ENCODE measurements at regions not wholly inside any gene's neighbourhood (a gene's known extent, or its start where the extent isn't known, plus 50 kb on each side); places are given as distances from the start of the nearest gene placed in this dataset.

GRCh38 chr11:92879086-92879485, 90.4 kb upstream of the MTNR1B start:
- DNase-seq: no peak
- no peak overlapping the region for H3K27ac ChIP-seq
- no peaks in the 10 kb centered on the region for H3K9me3 ChIP-seq
- no peaks in the 10 kb centered on the region for H3K4me1 ChIP-seq
- no peaks in the 10 kb centered on the region for H3K36me3 ChIP-seq
- no peaks in the 10 kb centered on the region for H3K27me3 ChIP-seq
- H3K4me3 ChIP-seq: no peak overlapping the region
- no peak for TF ChIP-seq CTCF (IDR thresholded peaks at IDR 0.05)
- TF ChIP-seq POLR2A (IDR thresholded peaks at IDR 0.05): no peak

GRCh38 chr11:92880381-92880780, 89.1 kb upstream of the MTNR1B start:
- Histone ChIP-seq H3K4me1 (no peaks in the 10 kb centered on the region), H3K27me3 (no peaks in the 10 kb centered on the region), H3K9me3 (no peaks in the 10 kb centered on the region), H3K36me3 (no peaks in the 10 kb centered on the region), H3K27ac (no peak overlapping the region), H3K4me3 (no peak overlapping the region)
- TF ChIP-seq POLR2A (IDR thresholded peaks at IDR 0.05) (no peak), CTCF (IDR thresholded peaks at IDR 0.05) (no peak)
- DNase-seq: no peak

- Histone ChIP-seq H3K4me1 (no peaks in the 10 kb centered on the region), H3K9me3 (no peaks in the 10 kb centered on the region), H3K27ac (no peak overlapping the region), H3K27me3 (no peaks in the 10 kb centered on the region), H3K4me3 (no peak overlapping the region), H3K36me3 (no peaks in the 10 kb centered on the region)
- DNase-seq: no peak
- no peak for TF ChIP-seq POLR2A (IDR thresholded peaks at IDR 0.05)
- no peak for TF ChIP-seq CTCF (IDR thresholded peaks at IDR 0.05)
These were observed 87.5 kb upstream of the MTNR1B start for GRCh38 chr11:92881940-92882450.

- TF ChIP-seq POLR2A (IDR thresholded peaks at IDR 0.05) (no peak), CTCF (IDR thresholded peaks at IDR 0.05) (no peak)
- Histone ChIP-seq H3K27me3 (no peaks in the 10 kb centered on the region), H3K36me3 (no peaks in the 10 kb centered on the region), H3K27ac (no peak overlapping the region), H3K4me3 (no peak overlapping the region), H3K4me1 (no peaks in the 10 kb centered on the region), H3K9me3 (no peaks in the 10 kb centered on the region)
- no peak for DNase-seq
These were observed 86.4 kb upstream of the MTNR1B start for GRCh38 chr11:92882828-92883611.

- Histone ChIP-seq H3K4me1 (no peaks in the 10 kb centered on the region), H3K9me3 (no peaks in the 10 kb centered on the region), H3K4me3 (no peak overlapping the region), H3K27me3 (no peaks in the 10 kb centered on the region), H3K36me3 (no peaks in the 10 kb centered on the region), H3K27ac (no peak overlapping the region)
- TF ChIP-seq CTCF (IDR thresholded peaks at IDR 0.05) (no peak), POLR2A (IDR thresholded peaks at IDR 0.05) (no peak)
- DNase-seq: no peak
These were observed 83.9 kb upstream of the MTNR1B start for GRCh38 chr11:92885600-92885999.

Measured in Peyer's patch (tissue), 4 donors.